ENCODE measurements at regions not wholly inside any gene's neighbourhood (a gene's known extent, or its start where the extent isn't known, plus 50 kb on each side); places are given as distances from the start of the nearest gene placed in this dataset.
"Not testable (repeated sequence)": the region's sequence is repeated elsewhere in the genome, so short reads cannot be mapped to it uniquely, and the experiment has no call there.

DNA sequence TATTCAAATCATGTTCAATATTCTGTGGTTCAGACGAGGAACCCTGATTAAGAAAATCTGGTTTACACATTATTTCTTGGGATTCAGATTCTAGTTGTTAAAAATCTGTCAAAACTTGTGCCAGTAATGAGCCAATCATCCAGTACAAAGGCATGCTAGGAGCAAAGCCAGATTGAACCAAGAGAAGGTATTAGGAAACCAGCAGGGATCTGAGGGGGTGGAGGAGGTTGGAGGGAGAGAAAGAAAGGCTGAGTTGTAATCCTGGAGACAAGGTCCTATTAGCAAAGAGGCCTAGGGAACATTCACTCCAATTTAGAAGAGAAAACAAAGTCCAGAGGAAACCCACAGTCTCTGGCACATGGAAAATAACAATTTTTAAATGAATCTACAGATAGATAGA, 352.9 kb downstream of the LTN1 start:
- DNase-seq = no peak

GRCh38 chr21:28636752-28637691, 355.7 kb downstream of the LTN1 start:
- no peak for DNase-seq

DNA sequence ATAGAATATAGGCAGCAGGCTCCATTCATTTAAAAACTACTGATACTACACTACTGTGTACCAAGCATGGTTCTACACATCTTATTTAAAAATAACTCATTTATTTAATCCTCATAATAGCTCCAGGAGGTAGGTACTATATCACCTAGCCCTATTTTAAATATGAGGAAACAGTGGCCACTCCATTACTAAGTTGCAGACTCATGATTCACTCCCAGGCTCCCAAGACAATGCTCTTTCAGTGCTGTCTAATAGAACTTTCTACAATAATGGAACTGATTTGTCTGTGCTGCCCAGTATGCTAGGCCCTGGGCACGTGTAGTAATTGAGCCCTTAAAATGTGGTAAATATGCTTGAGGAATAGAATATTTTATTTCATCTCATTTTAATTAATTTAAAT, 357.1 kb downstream of the LTN1 start:
- DNase-seq = no peak

DNA sequence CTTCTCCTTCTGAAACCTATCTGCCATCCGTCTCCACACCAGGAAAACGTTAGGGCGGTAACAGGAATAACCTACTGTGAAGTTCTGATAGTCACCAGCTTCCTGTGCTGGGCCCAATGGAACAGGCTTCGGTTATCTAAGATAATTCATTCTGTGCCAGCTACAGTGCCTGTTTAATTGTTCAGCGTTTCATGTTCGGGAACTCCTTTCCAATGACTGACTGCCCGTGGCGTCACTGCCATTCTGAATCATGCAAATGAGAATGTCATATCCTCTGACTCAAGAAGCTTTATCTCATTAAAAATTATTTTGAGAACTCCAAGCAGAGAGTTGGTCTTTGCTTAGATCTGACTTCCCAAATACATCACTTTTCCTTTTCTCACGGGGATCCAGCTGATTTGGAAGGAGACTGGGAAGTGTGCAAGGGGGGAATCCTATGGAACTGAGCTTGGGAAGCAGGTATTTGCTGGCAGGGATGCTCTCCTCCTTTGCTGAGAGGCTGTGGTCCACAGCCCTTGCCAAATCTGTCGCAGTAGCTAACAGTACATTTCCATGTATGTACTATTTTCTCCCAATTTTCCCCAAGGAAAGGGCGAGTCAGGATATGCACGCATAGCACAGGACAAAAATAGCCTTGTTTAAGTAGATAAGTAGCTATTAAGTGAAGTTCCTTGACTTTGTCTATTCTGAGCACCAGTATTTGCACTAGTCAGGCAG, 358.7 kb downstream of the LTN1 start:
- no peak for DNase-seq

DNA sequence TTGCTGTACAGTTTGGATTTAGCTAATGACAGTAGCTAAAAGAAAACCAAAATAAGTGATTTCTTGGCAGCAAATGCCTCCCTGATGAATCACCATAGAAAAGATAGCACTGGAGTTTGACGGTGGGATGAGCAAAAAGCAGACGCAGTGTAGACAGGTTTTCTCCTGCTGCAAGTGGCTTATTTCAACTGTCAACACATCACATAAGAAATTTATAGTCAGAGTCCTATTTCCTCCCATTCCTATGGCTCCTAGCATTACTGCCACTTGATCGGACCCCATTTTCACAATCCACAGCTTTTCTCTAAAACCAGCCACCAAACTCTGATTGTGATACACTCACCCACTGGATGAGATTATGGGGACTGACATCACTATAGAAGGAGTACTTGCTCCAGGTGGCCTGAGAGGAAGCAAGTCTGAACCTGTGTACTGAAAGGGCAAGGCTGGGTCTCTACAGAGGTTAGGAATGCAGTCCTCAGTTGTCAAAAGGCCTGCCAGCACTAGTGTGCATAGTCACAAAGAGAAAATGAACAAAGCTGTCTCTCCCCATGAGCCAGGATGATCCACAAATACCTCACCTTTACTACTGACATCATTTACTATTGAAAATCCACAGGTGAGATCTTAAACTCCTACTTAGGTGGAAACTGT, 359.8 kb downstream of the LTN1 start:
- DNase-seq = no peak

DNA sequence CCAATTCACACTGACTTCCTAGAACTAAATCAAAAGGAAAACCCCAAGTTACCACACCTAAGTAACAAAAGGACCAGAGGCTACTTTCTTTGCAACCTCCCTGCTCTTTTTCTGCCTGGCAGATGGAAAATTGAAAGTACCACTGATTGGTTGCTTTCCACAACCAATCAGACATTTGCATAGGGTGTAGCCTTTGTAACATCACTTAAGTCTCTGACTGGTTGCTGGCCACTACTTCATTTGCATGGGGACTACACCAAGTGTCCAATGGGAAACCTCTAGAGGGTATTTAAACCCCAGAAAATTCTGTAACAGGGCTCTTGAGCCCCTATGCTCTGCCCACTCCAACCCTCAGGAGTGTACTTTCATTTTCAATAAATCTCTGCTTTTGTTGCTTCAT, 365.0 kb downstream of the LTN1 start:
- no peak for DNase-seq

DNA sequence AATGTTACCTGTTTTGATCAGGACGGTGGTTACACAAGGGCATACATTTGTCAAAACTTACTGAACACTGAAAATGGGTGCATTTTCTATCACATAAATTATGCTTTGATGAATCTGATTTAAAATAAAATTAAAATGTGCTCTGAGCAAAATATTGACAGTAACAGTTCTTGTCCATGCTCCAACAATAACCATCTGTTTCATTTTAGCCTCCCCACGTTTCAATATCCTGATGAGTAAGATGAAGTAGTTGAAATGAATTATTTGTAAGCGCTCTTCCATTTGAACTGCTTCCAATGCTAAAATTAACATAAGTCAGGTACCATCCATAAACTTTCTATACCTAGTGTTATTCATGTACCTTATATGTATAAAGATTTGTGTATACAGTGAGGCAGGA, 365.4 kb downstream of the LTN1 start:
- DNase-seq = no peak

- DNase-seq = no peak
These were observed 368.1 kb downstream of the LTN1 start for GRCh38 chr21:28624626-28625025.

DNA sequence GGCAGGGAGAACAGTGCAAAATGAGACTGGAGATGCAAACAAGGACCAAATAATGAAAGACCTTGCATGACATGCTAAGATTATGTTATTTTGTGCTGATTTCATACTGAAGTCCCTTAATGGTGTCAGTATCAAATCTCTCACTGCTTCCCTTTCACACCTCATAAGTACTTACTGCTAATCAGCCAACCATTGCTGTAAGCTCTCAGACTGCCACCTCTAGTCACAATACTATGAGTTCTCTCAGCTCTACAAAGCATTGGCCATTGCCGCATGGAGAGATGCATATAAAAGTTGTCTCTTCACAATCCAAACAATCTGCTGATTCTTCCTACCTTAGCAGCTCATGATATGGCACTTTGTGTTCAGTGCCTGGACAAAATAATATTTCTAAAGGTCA, 375.4 kb downstream of the LTN1 start:
- no peak for DNase-seq

GRCh38 chr21:28615276-28615675, 377.4 kb downstream of the LTN1 start:
- no peak for DNase-seq

DNA sequence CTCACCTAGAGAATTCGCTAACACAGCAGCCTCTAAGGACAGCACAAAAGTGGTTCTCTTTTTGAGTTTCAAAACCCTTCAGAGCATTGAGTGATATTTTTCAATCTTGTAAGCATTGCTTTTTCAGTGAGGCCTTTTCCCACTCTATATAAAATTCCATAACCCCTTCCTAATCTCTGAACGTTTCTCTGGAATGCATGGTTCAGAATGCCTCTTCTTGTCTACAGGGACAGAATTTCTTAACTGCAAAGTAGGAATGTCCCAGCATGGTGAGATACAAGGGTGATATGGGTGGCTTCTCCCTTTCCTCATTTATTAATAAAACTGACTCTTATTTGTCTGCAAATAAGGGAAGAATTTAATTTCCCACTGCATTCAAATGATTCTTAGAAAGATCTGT, 377.9 kb downstream of the LTN1 start:
- no peak for DNase-seq

DNA sequence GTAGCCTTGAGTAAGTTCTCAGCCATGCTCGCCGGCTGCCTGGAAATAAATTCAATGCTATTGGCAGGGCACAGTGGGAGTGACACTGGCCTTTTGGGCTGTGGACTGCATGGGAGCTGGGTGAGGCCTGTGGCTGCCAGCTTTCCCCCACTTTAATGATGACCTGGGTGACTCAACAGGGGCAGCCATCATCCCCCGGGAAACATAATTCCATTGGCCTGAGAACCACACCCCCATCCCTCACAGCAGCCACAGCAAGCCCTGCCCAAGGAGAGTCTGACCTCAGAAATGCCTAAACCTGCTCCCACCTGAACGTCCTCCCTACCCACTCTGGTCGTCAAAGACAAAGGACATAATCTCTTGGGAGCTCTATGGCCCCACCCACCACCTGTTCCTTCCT, 384.0 kb downstream of the LTN1 start:
- DNase-seq = no peak

DNA sequence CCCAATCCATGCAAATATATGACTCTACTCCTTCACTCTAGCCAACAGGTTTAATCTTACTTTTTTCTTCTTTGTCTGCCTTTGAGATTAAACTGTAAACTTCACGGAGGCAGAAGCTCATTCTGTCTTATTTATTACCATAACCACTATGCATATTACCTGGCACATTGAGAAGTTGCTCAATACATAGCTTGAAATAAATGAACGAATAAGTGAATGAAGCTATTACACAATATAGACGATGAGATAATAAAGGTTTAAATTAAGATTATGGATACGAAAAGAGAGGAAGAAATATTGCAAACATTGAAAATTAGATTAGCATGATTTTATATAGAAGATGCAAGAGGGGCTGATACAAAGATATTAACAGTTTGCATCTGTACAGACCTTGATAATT, 385.1 kb downstream of the LTN1 start:
- no peak for DNase-seq

DNA sequence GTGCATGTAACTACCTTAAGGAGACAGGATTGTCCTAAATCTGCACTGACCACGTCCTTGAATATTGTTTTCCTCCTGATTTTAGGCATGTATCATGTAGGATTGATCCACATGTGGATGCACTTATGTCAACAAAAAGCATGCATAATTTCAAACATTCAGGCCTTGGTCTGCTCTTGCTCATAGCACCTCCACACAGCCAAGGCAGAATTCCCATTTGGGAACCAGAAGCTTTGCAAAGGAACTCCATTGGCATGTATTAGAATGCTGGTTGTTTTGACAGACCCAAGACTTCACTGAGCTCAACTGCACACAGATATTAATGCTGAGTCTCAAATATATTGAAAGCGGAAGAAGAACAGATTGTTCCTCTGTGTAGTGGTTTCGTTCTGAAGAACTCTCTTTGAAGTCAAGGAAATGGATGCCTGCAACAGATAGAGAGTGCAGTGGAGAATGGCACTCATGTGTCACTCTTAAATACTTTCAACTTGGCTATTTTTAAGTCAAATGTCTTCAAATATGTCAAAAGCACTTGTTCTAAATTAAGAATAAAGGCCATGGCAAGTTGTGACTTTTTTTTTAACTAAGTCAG, 387.6 kb downstream of the LTN1 start:
- DNase-seq = peak; percentile 38

DNA sequence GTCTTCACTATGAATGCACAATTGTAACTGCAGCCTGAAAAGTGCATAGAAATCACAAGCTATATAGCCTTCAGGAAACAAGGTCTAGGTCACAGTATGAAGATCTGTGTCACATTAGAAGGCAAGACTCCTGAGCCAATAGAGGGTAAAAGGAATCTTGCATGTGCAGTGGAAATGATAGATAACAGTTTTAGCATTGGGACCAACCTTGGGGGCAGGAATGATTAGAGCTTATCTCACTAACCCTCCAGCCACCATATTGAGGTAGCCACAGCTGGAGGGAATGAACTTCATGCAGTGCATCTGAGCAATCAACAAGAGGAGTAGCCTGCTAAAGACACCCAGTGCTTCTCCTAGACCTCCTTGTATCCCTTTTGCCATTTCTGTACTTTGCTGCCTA, 390.1 kb downstream of the LTN1 start:
- no peak for DNase-seq

- DNase-seq = no peak
These were observed 394.5 kb downstream of the LTN1 start for GRCh38 chr21:28598214-28598613.

GRCh38 chr21:28592205-28592865, 400.3 kb downstream of the LTN1 start:
- no peak for DNase-seq

DNA sequence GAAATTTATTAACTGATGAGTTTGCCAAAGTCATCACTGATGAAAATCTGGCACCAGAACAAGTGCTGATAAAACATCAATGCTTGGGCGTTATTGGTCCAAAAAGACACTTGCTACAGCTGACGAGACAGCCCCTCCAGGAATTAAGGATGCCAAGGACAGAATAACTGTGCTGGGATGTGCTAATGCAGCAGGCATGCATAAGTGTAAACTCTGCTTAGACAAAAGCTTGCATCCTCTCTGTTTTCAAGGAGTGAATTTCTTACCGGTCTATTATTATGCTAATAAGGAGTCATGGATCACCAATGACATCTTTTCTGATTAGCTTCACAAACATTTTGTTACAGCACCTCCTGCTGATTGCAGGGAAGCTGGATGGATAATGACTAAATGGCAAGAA, 402.0 kb downstream of the LTN1 start:
- no peak for DNase-seq

DNA sequence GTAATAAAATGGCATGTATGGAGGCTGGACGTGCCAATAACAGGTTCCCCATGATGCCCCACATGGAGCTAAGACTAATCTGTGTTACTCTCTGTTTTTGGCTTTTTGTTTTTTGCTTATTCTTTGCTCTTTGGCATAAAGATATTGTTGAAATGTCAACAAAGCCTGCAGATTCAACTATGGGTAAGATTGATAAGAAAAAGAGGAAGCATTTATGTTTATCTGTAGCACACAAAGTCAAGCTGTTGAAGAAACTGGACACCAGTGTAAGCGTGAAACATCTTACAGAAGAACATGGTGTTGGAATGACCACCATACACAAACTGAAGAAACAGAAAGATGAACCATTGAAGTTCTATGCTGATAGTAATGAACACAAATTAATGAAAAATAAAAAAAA, 402.7 kb downstream of the LTN1 start:
- DNase-seq = no peak

- DNase-seq = no peak
These were observed 403.7 kb downstream of the LTN1 start for GRCh38 chr21:28588997-28589396.

DNA sequence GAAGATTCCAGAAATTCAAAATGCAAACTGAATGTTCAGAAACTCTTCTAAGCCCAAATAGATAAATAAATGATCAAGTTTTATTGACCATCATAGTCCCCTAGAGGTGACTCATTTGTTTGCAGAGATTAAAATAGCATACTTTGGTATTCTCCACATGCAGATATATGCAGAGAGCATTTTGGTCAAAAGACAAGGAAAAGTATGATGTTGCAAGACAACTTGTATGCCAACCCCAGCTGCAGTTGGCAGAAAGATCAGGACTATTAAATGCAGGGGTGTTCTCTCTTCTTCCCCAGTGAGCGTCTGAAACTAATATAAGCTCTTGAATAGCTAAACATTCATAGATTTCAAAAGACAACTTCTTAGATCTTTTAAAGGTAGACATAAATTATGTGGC, 404.9 kb downstream of the LTN1 start:
- DNase-seq = no peak

DNA sequence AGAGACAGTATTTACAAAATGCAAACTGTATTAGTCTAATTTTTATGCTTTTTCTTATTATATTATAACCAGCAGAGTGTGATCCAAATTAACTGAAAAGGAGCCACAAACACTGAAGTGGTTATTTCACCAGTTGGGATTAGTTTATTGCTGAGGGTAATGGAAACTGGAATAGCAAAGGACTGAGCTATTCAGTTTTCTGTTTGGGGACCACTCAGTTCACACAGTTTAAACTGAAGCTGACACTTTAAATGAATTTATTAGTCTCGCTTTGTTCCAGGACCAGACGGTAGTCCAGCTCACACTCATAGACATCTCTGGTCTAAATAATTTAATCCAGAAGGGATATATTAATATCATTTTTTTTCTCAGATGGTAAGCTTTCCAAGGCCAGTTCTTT, 410.7 kb downstream of the LTN1 start:
- DNase-seq = no peak

DNA sequence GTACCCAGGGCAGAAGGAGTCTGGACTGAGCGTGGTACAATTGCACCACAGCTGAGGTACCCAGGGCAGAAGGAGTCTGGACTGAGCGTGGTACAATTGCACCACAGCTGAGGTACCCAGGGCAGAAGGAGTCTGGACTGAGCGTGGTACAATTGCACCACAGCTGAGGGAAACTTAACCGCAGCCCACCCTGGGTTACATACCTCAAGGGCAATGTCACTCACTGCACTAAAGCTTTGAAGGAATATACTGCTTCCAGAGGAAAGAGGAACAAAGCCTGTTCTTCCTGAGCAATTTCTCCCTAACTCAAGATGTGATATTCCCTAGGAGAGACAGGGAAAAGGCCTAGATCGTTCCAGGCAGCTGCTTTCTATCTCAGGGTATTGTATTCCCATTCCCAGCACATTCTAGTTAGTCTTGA, 411.4 kb downstream of the LTN1 start:
- not testable (repeated sequence) for DNase-seq

All from RPMI8226 (cell line).